SU-DHL-6 (cell line): ENCODE measurements at regions not wholly inside any gene's neighbourhood (a gene's known extent, or its start where the extent isn't known, plus 50 kb on each side); places are given as distances from the start of the nearest gene placed in this dataset.

Experiments used
- EZH2phosphoT487 ChIP-seq: fragments of 200-600 bp; sonication (generic), shearing (Covaris generic); conservative IDR thresholded peaks from 2 replicates; pipeline ENCODE4 v1.6.1; 2018; ENCODE audit warnings: mild to moderate bottlenecking, antibody characterized with exemption, low read length, moderate library complexity, mixed read lengths
- TF ChIP-seq, protein P1 (sequence below): fragments of 200-600 bp; sonication (generic); IDR thresholded peaks from one replicate; pipeline ENCODE4 v1.5.1; 2017; ENCODE audit warnings: antibody characterized with exemption, mild to moderate bottlenecking, low read length, moderate library complexity; ENCODE audit not compliant: insufficient read depth, poor library complexity, severe bottlenecking

DNA sequence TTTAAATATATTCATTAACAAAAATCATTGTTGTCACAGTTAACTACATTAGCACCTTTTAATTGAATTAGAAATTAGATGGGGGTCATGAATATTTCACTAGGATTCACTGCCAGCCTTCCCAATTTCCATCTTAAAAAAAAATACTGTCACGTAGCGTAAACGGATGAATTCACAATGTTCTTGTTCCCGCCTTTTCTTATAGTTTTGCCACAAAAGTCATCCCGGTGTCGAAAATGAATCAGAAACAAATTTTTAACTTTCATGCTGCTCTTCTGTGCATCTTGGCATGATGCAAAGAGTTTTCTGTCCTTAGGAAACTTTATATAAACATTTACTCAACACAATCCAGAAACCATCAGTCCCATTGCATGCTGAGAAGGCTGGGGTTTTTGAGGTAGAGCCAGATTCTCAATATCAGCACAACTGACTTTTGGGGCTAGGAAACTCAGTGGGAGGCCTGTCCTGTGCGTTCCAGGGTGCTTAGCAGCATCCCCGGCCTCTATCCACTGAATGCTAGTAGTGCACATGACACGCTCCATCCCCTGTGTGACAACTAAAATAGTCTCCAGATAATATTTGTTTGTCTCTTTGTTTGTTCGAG is 252.9 kb upstream of the XYLT1 start:
- TF ChIP-seq, protein P1, sequence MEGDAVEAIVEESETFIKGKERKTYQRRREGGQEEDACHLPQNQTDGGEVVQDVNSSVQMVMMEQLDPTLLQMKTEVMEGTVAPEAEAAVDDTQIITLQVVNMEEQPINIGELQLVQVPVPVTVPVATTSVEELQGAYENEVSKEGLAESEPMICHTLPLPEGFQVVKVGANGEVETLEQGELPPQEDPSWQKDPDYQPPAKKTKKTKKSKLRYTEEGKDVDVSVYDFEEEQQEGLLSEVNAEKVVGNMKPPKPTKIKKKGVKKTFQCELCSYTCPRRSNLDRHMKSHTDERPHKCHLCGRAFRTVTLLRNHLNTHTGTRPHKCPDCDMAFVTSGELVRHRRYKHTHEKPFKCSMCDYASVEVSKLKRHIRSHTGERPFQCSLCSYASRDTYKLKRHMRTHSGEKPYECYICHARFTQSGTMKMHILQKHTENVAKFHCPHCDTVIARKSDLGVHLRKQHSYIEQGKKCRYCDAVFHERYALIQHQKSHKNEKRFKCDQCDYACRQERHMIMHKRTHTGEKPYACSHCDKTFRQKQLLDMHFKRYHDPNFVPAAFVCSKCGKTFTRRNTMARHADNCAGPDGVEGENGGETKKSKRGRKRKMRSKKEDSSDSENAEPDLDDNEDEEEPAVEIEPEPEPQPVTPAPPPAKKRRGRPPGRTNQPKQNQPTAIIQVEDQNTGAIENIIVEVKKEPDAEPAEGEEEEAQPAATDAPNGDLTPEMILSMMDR = no peak
- TF ChIP-seq EZH2phosphoT487 = no peak
